Type B pancreatic cell (in vitro differentiated cells): ENCODE measurements at regions not wholly inside any gene's neighbourhood (a gene's known extent, or its start where the extent isn't known, plus 50 kb on each side); places are given as distances from the start of the nearest gene placed in this dataset.

Experiments used
- DNase-seq: peaks from one replicate; pipeline ENCODE4 v3.0.0; 2021; ENCODE audit warnings: mixed read lengths; ENCODE audit not compliant: unreplicated experiment; ENCODE audit errors: extremely low spot score
- H3K27ac Mint-ChIP-seq: 2 replicates; pipeline ENCODE4 v1.8.0; 2021; ENCODE audit warnings: mild to moderate bottlenecking, mixed read lengths
- H3K27me3 Mint-ChIP-seq: 2 replicates; pipeline ENCODE4 v1.8.0; 2021; ENCODE audit warnings: mixed read lengths
- H3K36me3 Mint-ChIP-seq: 2 replicates; pipeline ENCODE4 v1.8.0; 2021; ENCODE audit warnings: mixed read lengths
- H3K4me1 Mint-ChIP-seq: one replicate; pipeline ENCODE4 v1.8.0; 2021; ENCODE audit warnings: mixed read lengths; ENCODE audit not compliant: unreplicated experiment
- H3K4me3 Mint-ChIP-seq: 2 replicates; pipeline ENCODE4 v1.8.0; 2021; ENCODE audit warnings: mild to moderate bottlenecking, mixed read lengths
- H3K9me3 Mint-ChIP-seq: 2 replicates; pipeline ENCODE4 v1.8.0; 2021; ENCODE audit warnings: mixed read lengths
- TF ChIP-seq, protein P1 (sequence below): fragments of 200-600 bp; sonication (generic); conservative IDR thresholded peaks from 2 replicates; pipeline ENCODE4 v1.5.0; 2021; ENCODE audit warnings: antibody characterized with exemption, mild to moderate bottlenecking

DNA sequence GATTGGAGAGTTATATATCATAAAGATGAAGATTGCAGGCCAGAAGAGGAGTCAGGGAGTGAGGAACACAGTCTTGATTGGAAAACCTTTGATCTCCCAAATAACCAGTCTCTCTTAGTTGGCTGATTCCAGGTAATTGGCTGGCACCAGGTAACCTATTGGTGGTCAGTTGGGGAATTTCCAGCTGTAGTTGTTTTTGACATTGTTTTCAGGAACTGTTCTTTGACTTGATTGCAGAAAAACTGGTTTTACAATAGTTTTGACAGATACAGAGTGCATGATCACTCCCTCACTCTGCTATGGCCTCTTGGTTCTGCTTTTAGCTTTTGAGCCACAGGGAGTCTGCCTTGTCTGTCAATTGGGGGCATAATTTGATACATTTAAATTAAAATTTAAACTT, 71.6 kb downstream of the ZNF641 start:
- Mint-ChIP-seq H3K27me3 (peaks cover 7% of the 10 kb centered on the region), H3K9me3 (peaks cover 4% of the 10 kb centered on the region), H3K4me3 (no peak overlapping the region), H3K36me3 (no peaks in the 10 kb centered on the region), H3K27ac (peak overlapping the region; percentile 77), H3K4me1 (no peaks in the 10 kb centered on the region)
- no peak for DNase-seq
- TF ChIP-seq, protein P1, sequence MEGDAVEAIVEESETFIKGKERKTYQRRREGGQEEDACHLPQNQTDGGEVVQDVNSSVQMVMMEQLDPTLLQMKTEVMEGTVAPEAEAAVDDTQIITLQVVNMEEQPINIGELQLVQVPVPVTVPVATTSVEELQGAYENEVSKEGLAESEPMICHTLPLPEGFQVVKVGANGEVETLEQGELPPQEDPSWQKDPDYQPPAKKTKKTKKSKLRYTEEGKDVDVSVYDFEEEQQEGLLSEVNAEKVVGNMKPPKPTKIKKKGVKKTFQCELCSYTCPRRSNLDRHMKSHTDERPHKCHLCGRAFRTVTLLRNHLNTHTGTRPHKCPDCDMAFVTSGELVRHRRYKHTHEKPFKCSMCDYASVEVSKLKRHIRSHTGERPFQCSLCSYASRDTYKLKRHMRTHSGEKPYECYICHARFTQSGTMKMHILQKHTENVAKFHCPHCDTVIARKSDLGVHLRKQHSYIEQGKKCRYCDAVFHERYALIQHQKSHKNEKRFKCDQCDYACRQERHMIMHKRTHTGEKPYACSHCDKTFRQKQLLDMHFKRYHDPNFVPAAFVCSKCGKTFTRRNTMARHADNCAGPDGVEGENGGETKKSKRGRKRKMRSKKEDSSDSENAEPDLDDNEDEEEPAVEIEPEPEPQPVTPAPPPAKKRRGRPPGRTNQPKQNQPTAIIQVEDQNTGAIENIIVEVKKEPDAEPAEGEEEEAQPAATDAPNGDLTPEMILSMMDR, result no peak

DNA sequence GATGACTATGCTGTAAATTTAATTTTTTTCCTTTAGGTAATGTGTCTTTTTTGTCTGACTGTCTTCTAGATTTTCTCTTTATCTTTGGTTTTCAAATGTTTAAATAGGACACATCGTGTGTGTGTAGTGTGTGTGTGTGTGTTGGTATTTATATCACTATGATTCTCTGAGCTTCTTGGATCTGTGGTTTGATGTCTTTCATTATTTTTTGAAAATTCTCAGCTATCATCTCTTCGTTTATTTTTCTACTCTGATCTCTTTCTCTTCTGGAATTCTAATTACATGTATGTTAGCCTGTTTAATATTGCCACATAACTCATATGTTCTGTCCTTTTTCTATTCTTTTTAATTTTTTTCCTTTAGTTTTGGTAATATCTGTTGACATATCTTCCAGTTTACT, 73.5 kb upstream of the OR10AD1 start:
- no peaks in the 10 kb centered on the region for H3K36me3 Mint-ChIP-seq
- no peak overlapping the region for H3K27ac Mint-ChIP-seq
- DNase-seq, result no peak
- TF ChIP-seq, protein P1, result no peak
- H3K9me3 Mint-ChIP-seq, result peaks cover 4% of the 10 kb centered on the region
- H3K4me1 Mint-ChIP-seq, result no peaks in the 10 kb centered on the region
- no peak overlapping the region for H3K4me3 Mint-ChIP-seq
- H3K27me3 Mint-ChIP-seq, result peaks cover 24% of the 10 kb centered on the region

DNA sequence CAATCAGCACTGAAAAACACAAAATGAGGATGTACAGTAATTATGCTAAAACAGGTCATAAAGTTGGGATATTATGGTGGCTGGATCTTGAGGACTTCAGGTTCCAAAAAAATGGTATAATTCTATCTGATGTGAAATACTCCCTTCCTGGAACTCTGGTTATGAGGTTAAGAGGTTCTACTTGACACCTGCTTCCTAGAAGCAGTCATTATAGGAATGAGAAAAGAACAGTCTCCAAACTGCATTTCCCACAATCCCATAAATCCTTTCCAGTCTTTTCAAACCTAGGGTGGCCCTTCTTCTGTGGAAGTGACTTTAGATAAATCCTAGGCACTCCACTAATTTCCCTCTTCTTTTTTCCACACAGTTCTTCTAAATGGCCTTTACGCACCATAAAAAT, 63.7 kb upstream of the OR10AD1 start:
- Mint-ChIP-seq H3K27ac (no peak overlapping the region), H3K9me3 (no peaks in the 10 kb centered on the region), H3K27me3 (peaks cover 61% of the 10 kb centered on the region), H3K4me1 (no peaks in the 10 kb centered on the region), H3K36me3 (no peaks in the 10 kb centered on the region), H3K4me3 (no peak overlapping the region)
- no peak for DNase-seq
- TF ChIP-seq, protein P1, result no peak

DNA sequence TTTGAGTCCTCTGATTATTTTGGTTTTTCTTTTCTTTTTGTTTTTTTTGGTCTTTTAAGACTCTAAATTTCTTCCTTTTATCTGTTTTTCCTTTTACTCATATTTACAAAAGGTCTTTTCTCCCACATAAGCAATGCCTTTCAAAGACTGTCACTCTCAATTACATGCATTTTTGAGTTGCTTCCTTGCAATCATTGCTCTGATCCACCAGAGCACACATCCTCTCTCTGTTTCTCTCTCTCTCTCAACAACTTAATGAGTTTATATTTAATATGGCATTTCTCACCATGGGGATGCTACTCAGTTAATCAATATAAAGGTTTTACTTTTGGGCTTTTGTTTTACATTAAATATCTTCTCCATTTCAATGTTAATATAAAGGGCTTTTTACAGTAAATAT, 62.7 kb upstream of the OR10AD1 start:
- no peaks in the 10 kb centered on the region for H3K36me3 Mint-ChIP-seq
- no peaks in the 10 kb centered on the region for H3K9me3 Mint-ChIP-seq
- H3K27ac Mint-ChIP-seq, result no peak overlapping the region
- H3K4me3 Mint-ChIP-seq, result no peak overlapping the region
- no peaks in the 10 kb centered on the region for H3K4me1 Mint-ChIP-seq
- H3K27me3 Mint-ChIP-seq, result peaks cover 61% of the 10 kb centered on the region
- no peak for DNase-seq
- TF ChIP-seq, protein P1, result no peak

DNA sequence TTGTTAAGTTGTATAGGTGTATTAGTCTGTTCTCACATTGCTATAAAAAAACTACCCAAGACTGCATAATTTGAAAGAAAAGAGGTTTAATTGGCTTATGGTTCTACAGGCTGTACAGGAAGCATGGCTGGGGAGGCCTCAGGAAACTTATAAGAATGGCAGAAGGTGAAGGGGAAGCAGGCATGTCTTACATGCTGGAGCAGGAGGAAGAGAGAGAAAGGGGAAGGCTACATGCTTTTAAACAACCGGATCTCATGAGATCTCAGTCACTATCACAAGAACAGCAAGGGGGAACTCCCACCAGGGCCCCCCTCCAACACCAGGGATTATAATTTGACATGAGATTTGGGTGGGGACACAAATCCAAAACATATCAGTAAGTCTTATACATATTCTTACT, 60.5 kb upstream of the OR10AD1 start:
- no peak overlapping the region for H3K27ac Mint-ChIP-seq
- H3K27me3 Mint-ChIP-seq, result peaks cover 57% of the 10 kb centered on the region
- TF ChIP-seq, protein P1, result no peak
- no peaks in the 10 kb centered on the region for H3K4me1 Mint-ChIP-seq
- H3K4me3 Mint-ChIP-seq, result no peak overlapping the region
- H3K36me3 Mint-ChIP-seq, result no peaks in the 10 kb centered on the region
- H3K9me3 Mint-ChIP-seq, result peaks cover 1% of the 10 kb centered on the region
- DNase-seq, result no peak

DNA sequence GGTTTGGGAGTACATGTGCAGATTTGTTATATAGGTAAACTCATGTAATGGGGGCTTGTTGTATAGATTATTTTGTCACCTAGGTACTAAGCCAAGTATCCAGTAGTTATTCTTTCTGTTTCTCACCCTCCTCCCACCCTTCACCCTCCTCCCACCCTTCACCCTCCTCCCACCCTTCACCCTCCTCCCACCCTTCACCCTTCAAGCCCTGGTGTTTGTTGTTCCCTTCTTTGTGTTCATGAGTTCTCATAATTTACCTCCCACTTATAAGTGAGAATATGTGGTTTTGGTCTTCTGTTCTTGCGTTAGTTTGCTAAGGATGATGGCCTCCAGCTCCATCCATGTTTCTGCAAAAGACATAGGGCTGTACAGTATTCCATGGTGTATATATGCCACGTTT, 58.7 kb upstream of the OR10AD1 start:
- TF ChIP-seq, protein P1, result no peak
- no peaks in the 10 kb centered on the region for H3K36me3 Mint-ChIP-seq
- H3K4me3 Mint-ChIP-seq, result no peak overlapping the region
- DNase-seq, result no peak
- peaks cover 4% of the 10 kb centered on the region for H3K9me3 Mint-ChIP-seq
- H3K27me3 Mint-ChIP-seq, result peaks cover 47% of the 10 kb centered on the region
- no peak overlapping the region for H3K27ac Mint-ChIP-seq
- no peaks in the 10 kb centered on the region for H3K4me1 Mint-ChIP-seq
